ENCODE measurements at regions not wholly inside any gene's neighbourhood (a gene's known extent, or its start where the extent isn't known, plus 50 kb on each side); places are given as distances from the start of the nearest gene placed in this dataset.

DNA sequence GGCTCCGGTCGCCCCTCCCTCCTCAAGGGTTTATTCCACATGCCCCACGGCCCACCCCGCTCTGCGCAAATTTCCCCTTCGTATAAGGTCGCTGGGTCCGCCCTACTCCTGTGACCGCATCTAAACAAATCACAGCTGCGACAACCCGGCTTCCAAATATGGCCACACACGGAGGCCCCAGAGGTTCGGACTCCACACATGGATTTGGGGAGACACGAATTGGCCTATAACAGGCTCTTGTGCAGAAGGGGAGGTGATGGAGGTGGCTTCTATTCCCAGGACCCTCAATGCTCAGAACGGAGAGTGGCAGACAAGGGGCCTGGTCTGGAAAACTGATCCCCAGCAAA, 90.1 kb downstream of the FOXL3 start:
- TF ChIP-seq, protein P1, sequence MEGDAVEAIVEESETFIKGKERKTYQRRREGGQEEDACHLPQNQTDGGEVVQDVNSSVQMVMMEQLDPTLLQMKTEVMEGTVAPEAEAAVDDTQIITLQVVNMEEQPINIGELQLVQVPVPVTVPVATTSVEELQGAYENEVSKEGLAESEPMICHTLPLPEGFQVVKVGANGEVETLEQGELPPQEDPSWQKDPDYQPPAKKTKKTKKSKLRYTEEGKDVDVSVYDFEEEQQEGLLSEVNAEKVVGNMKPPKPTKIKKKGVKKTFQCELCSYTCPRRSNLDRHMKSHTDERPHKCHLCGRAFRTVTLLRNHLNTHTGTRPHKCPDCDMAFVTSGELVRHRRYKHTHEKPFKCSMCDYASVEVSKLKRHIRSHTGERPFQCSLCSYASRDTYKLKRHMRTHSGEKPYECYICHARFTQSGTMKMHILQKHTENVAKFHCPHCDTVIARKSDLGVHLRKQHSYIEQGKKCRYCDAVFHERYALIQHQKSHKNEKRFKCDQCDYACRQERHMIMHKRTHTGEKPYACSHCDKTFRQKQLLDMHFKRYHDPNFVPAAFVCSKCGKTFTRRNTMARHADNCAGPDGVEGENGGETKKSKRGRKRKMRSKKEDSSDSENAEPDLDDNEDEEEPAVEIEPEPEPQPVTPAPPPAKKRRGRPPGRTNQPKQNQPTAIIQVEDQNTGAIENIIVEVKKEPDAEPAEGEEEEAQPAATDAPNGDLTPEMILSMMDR (IDR thresholded peaks at IDR 0.05), result no peak
- TF ChIP-seq EP300 (IDR thresholded peaks at IDR 0.05) (no peak), POLR2A (IDR thresholded peaks at IDR 0.05) (no peak)
